ENCODE measurements at regions not wholly inside any gene's neighbourhood (a gene's known extent, or its start where the extent isn't known, plus 50 kb on each side); places are given as distances from the start of the nearest gene placed in this dataset.

GRCh38 chr2:136251885-136252585 is 134.1 kb upstream of the CXCR4 start:
- Mint-ChIP-seq H3K9me3 (ENCODE audit: unreplicated experiment) (no peaks in the 10 kb centered on the region), H3K36me3 (ENCODE audit: low read depth, unreplicated experiment) (no peaks in the 10 kb centered on the region), H3K4me3 (ENCODE audit: unreplicated experiment) (no peak overlapping the region), H3K27ac (ENCODE audit: unreplicated experiment) (no peak overlapping the region), H3K4me1 (ENCODE audit: unreplicated experiment) (no peaks in the 10 kb centered on the region), H3K27me3 (ENCODE audit: unreplicated experiment) (peaks cover 7% of the 10 kb centered on the region)
- no peak for TF ChIP-seq CTCF (IDR thresholded peaks at IDR 0.05; ENCODE audit: unreplicated experiment)
- DNase-seq (ENCODE audit: low spot score) = no peak

GRCh38 chr2:136251197-136251884 is 133.4 kb upstream of the CXCR4 start:
- H3K9me3 Mint-ChIP-seq (ENCODE audit: unreplicated experiment) = no peaks in the 10 kb centered on the region
- H3K27me3 Mint-ChIP-seq (ENCODE audit: unreplicated experiment) = peaks cover 7% of the 10 kb centered on the region
- no peak for TF ChIP-seq CTCF (IDR thresholded peaks at IDR 0.05; ENCODE audit: unreplicated experiment)
- no peaks in the 10 kb centered on the region for H3K36me3 Mint-ChIP-seq (ENCODE audit: low read depth, unreplicated experiment)
- H3K27ac Mint-ChIP-seq (ENCODE audit: unreplicated experiment) = no peak overlapping the region
- H3K4me3 Mint-ChIP-seq (ENCODE audit: unreplicated experiment) = no peak overlapping the region
- H3K4me1 Mint-ChIP-seq (ENCODE audit: unreplicated experiment) = no peaks in the 10 kb centered on the region
- no peak for DNase-seq (ENCODE audit: low spot score)

- Mint-ChIP-seq H3K4me3 (ENCODE audit: unreplicated experiment) (no peak overlapping the region), H3K27ac (ENCODE audit: unreplicated experiment) (no peak overlapping the region), H3K36me3 (ENCODE audit: low read depth, unreplicated experiment) (no peaks in the 10 kb centered on the region), H3K4me1 (ENCODE audit: unreplicated experiment) (no peaks in the 10 kb centered on the region), H3K27me3 (ENCODE audit: unreplicated experiment) (peaks cover 7% of the 10 kb centered on the region), H3K9me3 (ENCODE audit: unreplicated experiment) (no peaks in the 10 kb centered on the region)
- TF ChIP-seq CTCF (IDR thresholded peaks at IDR 0.05; ENCODE audit: unreplicated experiment) = no peak
- no peak for DNase-seq (ENCODE audit: low spot score)
Measured at GRCh38 chr2:136250131-136250530, 132.2 kb upstream of the CXCR4 start.

- H3K36me3 Mint-ChIP-seq (ENCODE audit: low read depth, unreplicated experiment) = no peaks in the 10 kb centered on the region
- no peak overlapping the region for H3K27ac Mint-ChIP-seq (ENCODE audit: unreplicated experiment)
- peaks cover 4% of the 10 kb centered on the region for H3K27me3 Mint-ChIP-seq (ENCODE audit: unreplicated experiment)
- no peak for DNase-seq (ENCODE audit: low spot score)
- no peak for TF ChIP-seq CTCF (IDR thresholded peaks at IDR 0.05; ENCODE audit: unreplicated experiment)
- no peaks in the 10 kb centered on the region for H3K4me1 Mint-ChIP-seq (ENCODE audit: unreplicated experiment)
- H3K4me3 Mint-ChIP-seq (ENCODE audit: unreplicated experiment) = no peak overlapping the region
- no peaks in the 10 kb centered on the region for H3K9me3 Mint-ChIP-seq (ENCODE audit: unreplicated experiment)
Measured at GRCh38 chr2:136248907-136249306, 131.0 kb upstream of the CXCR4 start.

- Mint-ChIP-seq H3K9me3 (ENCODE audit: unreplicated experiment) (no peaks in the 10 kb centered on the region), H3K27me3 (ENCODE audit: unreplicated experiment) (peaks cover 4% of the 10 kb centered on the region), H3K36me3 (ENCODE audit: low read depth, unreplicated experiment) (no peaks in the 10 kb centered on the region), H3K4me1 (ENCODE audit: unreplicated experiment) (no peaks in the 10 kb centered on the region), H3K4me3 (ENCODE audit: unreplicated experiment) (no peak overlapping the region), H3K27ac (ENCODE audit: unreplicated experiment) (no peak overlapping the region)
- no peak for TF ChIP-seq CTCF (IDR thresholded peaks at IDR 0.05; ENCODE audit: unreplicated experiment)
- no peak for DNase-seq (ENCODE audit: low spot score)
Measured at GRCh38 chr2:136248242-136248641, 130.3 kb upstream of the CXCR4 start.

Measured in endothelial cell (in vitro differentiated cells).